Kidney epithelial cell (primary cell): ENCODE measurements at regions not wholly inside any gene's neighbourhood (a gene's known extent, or its start where the extent isn't known, plus 50 kb on each side); places are given as distances from the start of the nearest gene placed in this dataset.

Source experiments
- DNase-seq: peaks from one replicate; pipeline ENCODE4 v3.0.0-alpha.2; 2010; ENCODE audit warnings: low read depth
- H3K27me3 ChIP-seq: 2 replicates; pipeline ENCODE4 v1.6.0; 2011; ENCODE audit warnings: low read length; ENCODE audit not compliant: control insufficient read depth, insufficient read depth
- H3K36me3 ChIP-seq: 2 replicates; pipeline ENCODE4 v1.5.1; 2011; ENCODE audit warnings: low read length; ENCODE audit not compliant: control insufficient read depth, insufficient read depth
- H3K4me3 ChIP-seq: 2 replicates; pipeline ENCODE4 v1.5.1; 2011; ENCODE audit warnings: low read depth, mild to moderate bottlenecking, control low read depth, low read length
- CTCF ChIP-seq: IDR thresholded peaks from 2 replicates; pipeline ENCODE4 v1.5.1; 2011; ENCODE audit warnings: mild to moderate bottlenecking, moderate library complexity, low read length, control low read depth, inconsistent platforms; ENCODE audit not compliant: insufficient read depth, poor library complexity, severe bottlenecking

GRCh38 chr13:63421123-63421522, 2005.5 kb upstream of the PCDH20 start:
- no peak for DNase-seq
- no peak for TF ChIP-seq CTCF
- H3K36me3 ChIP-seq, result no peaks in the 10 kb centered on the region
- no peaks in the 10 kb centered on the region for H3K27me3 ChIP-seq
- H3K4me3 ChIP-seq, result no peak overlapping the region

- Histone ChIP-seq H3K4me3 (no peak overlapping the region), H3K36me3 (no peaks in the 10 kb centered on the region), H3K27me3 (no peaks in the 10 kb centered on the region)
- no peak for TF ChIP-seq CTCF
- no peak for DNase-seq
These were observed 2005.0 kb upstream of the PCDH20 start for GRCh38 chr13:63420685-63421084.

GRCh38 chr13:63414247-63414646, 1998.6 kb upstream of the PCDH20 start:
- DNase-seq, result no peak
- Histone ChIP-seq H3K36me3 (no peaks in the 10 kb centered on the region), H3K4me3 (no peak overlapping the region), H3K27me3 (no peaks in the 10 kb centered on the region)
- no peak for TF ChIP-seq CTCF

- TF ChIP-seq CTCF, result no peak
- no peak for DNase-seq
- no peaks in the 10 kb centered on the region for H3K27me3 ChIP-seq
- H3K36me3 ChIP-seq, result no peaks in the 10 kb centered on the region
- H3K4me3 ChIP-seq, result no peak overlapping the region
These were observed 1994.2 kb upstream of the PCDH20 start for GRCh38 chr13:63409791-63410351.

GRCh38 chr13:63408331-63409189, 1992.9 kb upstream of the PCDH20 start:
- TF ChIP-seq CTCF, result no peak
- no peak for DNase-seq
- Histone ChIP-seq H3K36me3 (no peaks in the 10 kb centered on the region), H3K27me3 (no peaks in the 10 kb centered on the region), H3K4me3 (no peak overlapping the region)
